Activated CD4-positive, alpha-beta T cell treated with anti-CD3 and anti-CD28 coated beads, Interleukin-10, Interleukin-2, amounts not matched to agents 100 ng/mL and 50 ng/mL, durations not matched to agents 16 hours and 8 hours (primary cell): ENCODE measurements at regions not wholly inside any gene's neighbourhood (a gene's known extent, or its start where the extent isn't known, plus 50 kb on each side); places are given as distances from the start of the nearest gene placed in this dataset.
"Not testable (repeated sequence)": the region's sequence is repeated elsewhere in the genome, so short reads cannot be mapped to it uniquely, and the experiment has no call there.

Experiments
- DNase-seq: peaks from one replicate; pipeline ENCODE4 v3.0.0-alpha.2; 2020

DNA sequence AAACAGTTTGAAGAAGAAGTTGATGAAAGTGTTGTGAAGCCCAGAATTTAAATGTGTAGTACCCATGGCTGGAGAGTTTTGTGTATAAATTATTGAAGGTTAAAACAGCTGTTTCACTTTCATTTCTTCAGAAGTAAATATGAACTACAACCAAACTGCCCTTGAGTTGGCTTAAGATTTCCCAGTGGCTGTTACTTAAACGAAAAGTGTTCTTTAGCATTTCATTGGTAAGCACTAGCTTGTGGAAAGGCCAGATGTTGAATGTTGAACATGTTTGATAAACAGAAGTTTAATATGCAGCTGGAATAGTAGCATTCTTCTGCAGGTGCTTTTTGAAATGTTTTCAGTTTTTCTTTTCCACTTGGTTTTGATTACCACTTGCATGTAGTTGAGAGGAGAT lies 83.2 kb upstream of the TNRC6B start:
- peak; percentile 11 for DNase-seq

DNA sequence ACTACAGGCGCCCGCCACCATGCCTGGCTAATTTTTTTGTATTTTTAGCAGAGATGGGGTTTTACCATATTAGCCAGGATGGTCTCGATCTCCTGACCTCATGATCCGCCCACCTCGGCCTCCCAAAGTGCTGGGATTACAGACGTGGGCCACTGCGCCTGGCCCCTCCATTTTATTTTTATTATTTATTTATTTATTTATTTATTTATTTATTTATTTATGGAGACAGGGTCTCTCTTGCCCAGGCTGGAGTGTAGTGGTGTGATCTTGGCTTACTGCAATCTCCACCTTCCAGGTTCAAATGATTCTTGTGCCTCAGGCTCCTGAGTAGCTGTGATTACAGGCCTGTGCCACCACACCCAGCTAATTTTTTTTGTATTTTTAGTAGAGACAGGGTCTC lies 77.8 kb upstream of the TNRC6B start:
- not testable (repeated sequence) for DNase-seq

DNA sequence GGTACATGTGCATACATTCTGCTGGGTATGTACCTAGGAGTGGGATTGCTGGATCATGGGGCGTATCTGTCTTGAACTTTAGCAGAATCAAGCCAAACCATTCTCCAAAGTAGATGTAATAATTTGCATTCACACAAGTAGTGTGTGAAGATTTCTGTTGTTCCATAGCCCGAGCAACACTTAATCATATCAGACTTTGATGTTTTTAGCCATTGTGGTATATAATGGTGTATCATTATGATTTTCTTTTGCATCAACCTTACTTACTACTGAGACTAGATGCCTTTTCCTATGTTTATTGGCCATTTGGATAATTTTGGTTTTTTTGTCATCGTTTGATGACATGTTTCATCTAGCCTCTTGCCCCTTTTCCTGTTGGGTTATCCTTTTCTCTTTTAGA lies 72.0 kb upstream of the TNRC6B start:
- DNase-seq = no peak

DNA sequence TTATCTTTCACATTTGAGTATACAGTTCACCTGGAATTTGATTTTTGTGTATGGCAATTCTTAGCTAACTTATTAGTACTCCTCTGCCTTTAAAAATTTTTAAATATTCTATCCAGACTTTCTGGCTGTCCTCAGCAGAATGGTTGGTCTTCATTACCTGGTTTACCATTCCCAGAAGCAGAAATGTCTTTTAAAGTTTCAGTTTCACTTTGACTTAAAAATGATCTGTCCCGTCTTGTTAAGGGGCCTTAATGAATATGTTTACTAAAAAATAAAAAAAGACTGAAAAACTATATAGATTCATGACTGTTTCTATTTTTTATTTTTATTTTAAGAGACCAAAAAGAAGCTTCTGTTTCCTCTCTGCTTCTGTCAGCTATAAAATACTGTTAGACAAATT lies 70.5 kb upstream of the TNRC6B start:
- peak; percentile 42 for DNase-seq

DNA sequence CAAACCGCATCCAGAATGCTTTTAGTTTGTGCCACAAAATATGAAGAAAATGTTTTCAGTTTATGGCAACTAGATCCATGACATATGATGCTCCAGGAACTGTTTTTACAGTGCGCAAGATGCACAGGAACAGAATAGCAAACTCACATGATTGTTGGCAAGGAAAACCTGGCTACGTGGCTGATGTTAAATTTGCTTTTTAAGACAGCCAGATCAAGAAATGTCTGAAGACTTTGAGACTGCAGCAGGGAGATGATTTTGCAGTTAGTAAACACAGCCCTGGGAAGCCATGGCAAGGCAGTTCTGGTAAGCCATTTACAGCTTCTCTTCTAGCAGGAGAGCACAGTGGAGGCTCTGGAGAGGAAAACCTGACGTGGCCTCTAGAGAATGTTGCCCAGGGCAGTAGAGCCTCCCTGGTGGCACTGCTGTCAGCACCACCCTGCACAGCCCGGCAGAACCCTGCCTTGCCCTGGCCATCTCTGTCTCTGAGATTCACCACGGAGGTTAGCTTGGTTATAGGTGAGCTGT lies 69.8 kb upstream of the TNRC6B start:
- DNase-seq = peak; percentile 34

DNA sequence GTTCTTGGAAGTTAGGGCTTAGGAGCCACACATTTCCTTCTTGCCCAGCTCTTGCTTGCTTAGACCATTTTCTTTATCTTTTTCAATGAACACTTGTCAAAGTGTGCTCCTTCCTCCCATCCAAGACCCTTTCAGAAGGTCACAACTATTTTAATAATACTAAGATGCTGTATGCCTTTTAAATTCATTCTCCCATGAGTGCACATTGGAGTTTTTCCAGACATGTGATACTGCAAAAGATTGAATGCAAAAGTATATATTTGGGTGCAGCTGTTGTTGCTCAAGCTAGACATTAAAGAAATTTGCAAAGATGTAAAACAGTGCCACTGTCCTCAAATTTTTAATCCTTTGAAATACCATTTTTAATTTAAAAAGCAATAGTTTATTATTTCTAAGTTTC lies 69.3 kb upstream of the TNRC6B start:
- no peak for DNase-seq

DNA sequence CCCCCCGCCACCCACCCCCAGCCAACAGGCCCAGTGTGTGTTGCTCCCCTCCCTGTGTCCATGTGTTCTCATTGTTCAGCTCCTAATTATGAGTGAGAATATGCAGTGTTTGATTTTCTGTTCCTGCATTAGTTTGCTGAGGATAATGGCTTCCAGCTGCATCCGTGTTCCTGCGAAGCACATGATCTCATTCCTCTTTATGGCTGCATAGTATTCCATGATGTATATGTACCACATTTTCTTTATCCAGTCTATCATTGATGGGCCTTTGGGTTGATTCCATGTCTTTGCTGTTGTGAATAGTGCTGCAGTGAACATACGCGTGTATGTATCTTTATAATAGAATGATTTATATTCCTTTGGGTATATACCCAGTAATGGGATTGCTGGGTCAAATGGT lies 68.8 kb upstream of the TNRC6B start:
- not testable (repeated sequence) for DNase-seq

DNA sequence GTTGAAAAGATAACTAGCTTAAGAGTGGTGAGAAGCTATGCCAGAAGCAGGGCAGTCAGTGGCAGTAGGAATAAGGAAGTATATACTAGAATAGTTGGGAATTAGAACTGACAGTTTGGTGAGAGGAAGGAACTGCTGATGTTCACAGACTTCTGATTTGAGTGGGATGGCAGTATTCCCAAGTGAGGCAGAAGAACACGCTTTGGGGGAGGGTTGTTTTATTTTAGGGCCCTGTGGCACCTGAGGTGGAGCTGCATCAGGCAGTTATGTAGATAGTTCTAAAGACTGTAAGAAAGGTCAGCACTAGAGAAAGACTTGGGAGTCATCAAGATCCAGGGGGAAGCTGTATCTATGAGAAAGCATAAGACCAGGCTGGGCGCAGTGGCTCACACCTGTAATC lies 66.3 kb upstream of the TNRC6B start:
- DNase-seq = no peak

DNA sequence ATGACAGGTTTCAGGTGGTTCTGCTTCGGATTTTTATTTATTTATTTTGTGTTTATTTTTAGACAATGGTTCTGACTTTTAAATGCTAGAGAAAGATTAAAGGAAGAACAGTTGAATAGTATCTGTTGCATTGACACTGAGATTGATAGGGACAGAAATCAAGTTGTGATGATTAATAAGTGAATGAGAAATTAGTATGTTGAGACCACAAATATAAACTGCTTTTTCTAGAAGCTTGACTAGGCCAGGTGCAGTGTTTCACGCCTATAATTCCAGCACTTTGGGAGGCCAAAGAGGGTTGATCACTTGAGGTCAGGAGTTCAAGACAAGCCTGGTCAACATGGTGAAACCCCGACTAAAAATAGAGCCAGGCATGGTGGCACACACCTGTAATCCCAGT lies 65.1 kb upstream of the TNRC6B start:
- DNase-seq = no peak

DNA sequence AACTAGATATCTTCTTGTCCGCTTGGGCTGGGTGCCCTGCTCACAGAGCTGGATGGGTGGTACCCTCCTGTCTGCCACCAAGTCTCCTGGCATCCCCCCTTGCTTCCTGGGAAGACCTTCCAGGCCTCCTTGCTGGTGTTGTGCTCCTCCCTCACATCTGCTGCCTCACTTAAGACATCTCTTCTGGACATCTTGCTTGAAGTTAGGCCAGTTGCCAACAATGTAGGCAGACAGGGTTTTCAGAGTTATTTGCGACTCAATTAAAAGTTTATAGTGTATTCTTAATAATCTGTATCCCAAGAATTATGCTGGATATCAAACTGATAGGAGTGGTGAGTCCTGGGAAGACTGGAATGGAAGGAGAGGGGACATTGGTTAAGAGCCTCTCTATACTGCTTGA lies 64.0 kb upstream of the TNRC6B start:
- no peak for DNase-seq

DNA sequence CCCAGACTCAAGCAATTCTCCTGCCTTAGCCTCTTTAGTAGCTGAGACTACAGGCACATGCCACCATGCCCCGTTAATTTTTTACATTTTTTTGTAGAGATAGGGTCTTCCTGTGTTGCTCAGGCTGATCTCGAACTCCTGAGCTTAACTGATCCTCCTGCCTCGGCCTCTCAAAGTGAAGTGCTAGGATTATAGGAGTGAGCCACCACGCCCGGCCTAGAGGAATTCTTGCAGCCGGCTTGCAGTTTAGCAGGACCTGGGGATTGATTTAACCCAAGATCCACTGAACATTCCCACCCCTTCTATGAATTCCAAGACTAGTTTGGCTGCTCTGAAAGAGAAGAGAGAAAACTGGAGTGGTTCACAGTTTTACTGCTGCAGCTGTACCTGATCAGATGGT lies 63.3 kb upstream of the TNRC6B start:
- no peak for DNase-seq

DNA sequence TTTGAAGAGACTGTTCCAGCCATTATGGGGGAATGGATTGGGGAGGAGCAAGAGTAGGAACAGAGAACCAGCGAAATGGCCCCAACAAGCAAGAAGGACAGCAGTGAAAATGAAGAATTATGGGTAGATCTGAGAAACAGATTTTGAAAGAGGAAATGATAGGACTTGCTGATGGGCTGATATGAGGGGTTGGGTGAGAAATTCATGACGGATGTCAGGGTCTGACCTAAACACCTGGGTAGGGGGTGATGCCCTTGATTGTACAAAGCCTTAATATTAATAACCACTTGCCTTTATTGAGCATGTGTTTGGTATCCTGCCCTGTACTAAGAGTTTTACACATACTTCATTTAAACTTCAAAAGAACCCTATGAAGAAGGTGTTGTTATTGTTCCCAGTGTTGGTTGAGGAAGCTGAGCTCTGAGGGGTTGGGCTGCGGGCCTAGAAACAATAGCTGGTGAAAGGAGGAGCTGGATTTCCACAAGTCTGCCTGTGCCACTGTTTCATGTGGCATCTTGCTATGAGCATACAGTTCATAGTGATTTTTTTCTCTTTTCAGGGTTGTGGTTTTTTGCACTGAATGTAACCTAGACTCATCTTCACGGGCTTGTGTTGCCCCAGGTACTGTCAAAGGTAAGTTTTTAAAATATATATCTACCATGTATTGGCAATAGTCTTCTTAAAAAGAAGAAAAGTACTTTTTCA lies 61.1 kb upstream of the TNRC6B start:
- no peak for DNase-seq

DNA sequence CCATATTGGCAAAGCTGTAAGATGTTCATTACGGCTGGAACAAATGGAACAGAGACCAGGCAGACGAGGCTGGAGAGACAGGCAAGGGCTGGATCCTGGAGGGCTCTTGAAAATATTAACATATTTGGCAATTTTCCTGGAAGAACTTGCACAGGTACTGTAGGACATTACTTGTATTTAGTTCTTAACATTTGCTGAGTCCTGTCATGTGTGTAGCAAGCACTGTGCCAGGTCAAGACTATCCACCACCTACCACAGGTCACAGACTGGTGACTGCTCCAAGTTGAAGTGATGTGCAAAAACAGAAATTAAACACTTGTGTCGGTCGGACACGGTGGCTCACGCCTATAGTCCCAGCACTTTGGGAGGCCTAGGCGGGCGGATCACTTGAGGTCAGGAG lies 58.7 kb upstream of the TNRC6B start:
- no peak for DNase-seq

DNA sequence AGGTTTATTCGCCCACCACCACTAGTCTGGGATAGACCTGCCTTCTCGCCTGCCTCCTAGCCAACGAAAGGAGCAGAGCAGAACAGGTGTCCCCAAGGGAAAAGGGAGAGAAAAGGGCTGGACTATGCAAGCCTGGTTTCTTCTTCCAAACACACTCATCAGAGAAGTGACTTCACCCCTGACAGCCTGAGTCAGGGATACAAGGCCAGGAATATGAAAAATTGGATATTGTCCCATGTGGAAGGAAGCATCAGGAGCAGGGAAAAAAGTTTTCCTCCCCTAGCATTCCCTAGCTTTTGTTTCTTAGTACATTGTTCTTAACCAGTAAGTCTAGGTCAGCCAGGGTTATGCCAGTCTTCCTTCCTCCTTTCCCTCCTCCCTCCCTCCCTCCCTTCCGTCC lies 56.9 kb upstream of the TNRC6B start:
- DNase-seq = no peak

DNA sequence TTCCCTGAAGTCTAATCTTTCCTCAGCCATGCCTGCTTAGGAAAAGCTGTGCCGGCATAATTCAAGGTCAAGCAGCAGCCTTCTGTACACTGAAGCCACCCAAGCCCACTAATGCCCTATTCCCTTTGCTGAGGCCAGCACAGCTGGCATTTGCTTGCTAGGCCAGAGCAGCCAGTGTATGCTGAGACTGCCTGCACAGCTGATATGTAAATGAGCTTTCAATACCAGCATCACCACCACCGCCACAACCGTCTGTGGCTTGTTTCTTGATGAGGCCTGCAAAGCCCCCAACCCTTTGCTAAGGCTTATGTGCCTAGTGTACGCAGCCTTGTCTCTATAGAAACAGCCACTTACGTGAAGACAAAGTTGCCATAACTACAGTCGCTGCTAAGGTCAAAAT lies 56.3 kb upstream of the TNRC6B start:
- DNase-seq = no peak

DNA sequence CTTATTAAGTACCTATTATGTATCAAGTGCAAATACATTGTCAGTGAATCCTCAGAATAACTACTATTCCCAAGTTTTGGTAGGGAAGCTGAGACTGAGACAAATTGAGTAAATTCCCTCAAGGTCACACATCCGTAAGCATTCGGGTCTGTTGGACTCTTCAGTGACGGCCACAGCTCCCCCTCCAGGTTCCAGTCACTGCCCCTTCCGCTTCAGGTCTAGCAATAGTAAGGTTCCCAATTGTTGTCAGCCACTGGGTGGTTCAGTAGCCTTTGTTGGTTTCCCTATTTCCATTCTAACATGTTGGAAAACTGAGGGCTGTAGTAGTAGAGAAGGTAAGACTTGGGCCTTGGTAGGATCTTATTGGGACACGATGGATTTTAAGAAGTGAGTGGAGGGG lies 54.9 kb upstream of the TNRC6B start:
- DNase-seq = no peak

DNA sequence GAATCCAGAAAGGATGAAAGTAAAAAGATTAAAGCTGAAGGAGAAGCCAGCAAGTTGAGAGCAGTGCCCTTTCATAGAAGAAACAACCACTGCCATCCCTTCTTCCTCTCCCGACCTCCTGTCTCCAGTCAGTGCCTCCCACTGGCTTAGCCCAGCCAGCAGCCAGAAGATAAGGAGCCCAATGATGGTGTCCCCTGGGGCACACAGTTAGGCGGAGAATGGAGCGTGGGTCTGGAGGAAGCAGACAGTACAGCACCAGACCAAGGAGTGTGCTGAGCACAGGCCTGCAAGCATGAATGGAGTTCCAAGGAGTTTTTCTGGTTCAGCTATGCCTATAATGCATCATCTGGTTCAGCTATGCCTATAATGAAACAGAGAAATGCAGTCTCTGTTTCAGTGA lies 54.3 kb upstream of the TNRC6B start:
- DNase-seq = no peak
